GM19324 (cell line): ENCODE measurements at regions not wholly inside any gene's neighbourhood (a gene's known extent, or its start where the extent isn't known, plus 50 kb on each side); places are given as distances from the start of the nearest gene placed in this dataset.
"Not testable (repeated sequence)": the region's sequence is repeated elsewhere in the genome, so short reads cannot be mapped to it uniquely, and the experiment has no call there.

ENCODE experiments used
- ATAC-seq: cut with Tn5 transposase; IDR thresholded peaks from one replicate; pipeline ENCODE4 v1.9.1; 2021; ENCODE audit warnings: mild to moderate bottlenecking, moderate library complexity; ENCODE audit not compliant: unreplicated experiment, low FRiP score

DNA sequence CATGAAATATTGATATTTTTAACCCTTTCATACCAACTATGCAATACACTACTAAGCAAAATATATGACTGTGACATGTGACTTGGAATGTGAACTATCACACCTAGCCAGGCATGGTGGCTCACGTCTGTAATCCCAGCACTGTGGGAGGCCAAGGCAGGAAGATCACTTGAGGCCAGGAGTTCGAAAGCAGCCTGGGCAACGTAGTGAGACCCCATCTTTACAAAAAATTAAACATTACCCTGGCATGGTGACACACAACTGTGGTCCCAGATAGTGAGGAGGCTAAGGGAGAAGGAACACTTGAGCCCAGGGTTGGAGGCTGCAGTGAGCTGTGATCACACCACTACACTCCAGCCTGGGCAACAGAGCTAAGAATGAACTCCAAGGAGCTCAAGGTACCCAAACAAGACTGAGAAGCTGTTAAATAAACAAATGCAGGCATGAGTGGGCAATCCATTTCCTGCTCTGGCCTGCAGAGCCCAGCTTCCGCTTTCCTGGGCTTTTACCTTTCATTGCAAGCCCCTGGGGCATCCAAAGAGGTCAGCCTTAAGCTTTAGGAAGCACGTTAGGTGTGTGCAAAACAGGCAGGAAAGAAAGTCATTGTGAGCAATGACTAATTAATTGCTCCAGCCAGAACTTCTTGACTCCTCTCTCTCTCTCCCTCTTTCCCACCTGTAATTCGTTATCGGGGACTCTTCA lies 162.1 kb upstream of the FOXK1 start:
- no peak for ATAC-seq

- ATAC-seq = no peak
Measured at GRCh38 chr7:4523219-4523618, 158.9 kb upstream of the FOXK1 start.

DNA sequence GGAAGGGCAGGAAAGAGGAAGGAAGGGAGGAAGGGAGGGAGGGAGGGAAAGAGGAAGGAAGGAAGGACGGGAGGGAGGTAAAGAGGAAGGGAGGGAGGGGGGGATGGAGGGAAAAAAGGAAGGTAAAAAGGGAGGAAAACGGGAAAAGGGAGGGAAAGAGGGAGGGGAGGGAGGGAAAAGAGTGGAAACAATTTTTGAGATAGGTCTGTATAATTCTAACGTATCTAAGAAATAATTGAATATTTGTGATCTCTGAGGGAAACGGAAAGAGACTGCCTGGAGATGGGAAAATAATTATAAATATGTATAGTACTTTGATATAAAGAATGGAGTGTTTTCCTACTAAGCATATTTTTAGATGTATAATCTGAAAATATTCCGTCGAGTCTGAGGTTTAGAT lies 158.2 kb upstream of the FOXK1 start:
- ATAC-seq = no peak

DNA sequence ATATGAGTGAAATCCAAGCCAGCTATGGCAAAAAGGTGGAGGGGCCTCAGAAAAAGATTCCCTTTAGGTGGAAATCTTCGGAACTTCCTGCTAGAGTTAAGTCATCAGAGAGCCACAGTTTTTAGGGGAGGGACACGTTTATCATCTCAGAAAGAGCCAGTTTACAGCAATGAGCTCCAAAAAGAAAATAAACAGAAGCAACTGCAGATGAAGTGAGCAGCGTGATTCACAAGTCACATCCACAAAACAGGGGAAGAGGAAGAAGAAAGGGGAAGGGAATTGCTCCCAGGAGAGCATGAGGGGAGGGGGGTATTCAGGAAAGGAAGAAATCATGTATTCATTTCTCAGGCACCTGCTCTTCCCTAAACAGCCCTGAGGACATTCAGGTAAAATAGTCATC lies 156.2 kb upstream of the FOXK1 start:
- ATAC-seq = no peak

GRCh38 chr7:4527988-4528636 lies 154.0 kb upstream of the FOXK1 start:
- ATAC-seq = no peak

- no peak for ATAC-seq
Measured at GRCh38 chr7:4531236-4531635, 150.9 kb upstream of the FOXK1 start.

DNA sequence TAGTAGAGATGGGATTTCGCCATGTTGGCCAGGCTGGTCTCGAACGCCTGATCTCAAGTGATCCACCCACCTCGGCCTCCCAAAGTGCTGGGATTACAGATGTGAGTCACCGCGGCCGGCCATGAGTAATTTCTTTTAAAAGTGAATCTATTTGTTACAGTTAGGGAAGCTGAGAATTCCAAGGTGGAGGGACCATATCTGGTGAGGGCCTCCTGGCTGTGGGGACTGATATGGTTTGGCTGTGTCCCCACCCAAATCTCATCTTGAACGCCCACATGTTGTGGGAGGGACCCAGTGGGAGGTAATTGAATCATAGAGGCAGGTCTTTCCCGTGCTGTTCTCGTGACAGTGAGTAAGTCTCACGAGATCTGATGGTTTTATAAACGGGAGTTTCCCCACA lies 148.8 kb upstream of the FOXK1 start:
- ATAC-seq = not testable (repeated sequence)

DNA sequence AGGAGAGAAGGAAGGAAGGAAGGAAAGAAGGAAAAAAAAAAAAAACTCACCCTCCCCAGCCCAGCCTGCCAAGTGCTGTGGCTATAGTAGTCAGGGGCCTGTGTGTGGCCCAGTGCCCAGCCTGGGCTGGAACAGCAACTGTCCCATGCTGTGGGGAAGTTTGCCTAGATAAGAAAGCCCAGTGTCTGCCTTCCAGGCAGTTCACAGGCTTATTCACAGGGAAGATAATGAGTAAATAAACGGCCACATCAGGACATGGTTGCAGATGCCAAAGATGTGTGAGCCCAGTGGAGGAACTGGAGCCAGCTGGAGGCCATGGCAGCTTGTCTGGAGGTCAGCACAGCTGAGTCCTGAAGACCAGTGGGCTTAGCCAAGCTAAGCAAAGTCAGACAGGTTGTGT lies 132.4 kb upstream of the FOXK1 start:
- ATAC-seq = no peak

- no peak for ATAC-seq
Measured at GRCh38 chr7:4550117-4550516, 132.0 kb upstream of the FOXK1 start.

- no peak for ATAC-seq
Measured at GRCh38 chr7:4552985-4553384, 129.1 kb upstream of the FOXK1 start.

GRCh38 chr7:4556868-4557793 lies 125.0 kb upstream of the FOXK1 start:
- ATAC-seq = no peak

DNA sequence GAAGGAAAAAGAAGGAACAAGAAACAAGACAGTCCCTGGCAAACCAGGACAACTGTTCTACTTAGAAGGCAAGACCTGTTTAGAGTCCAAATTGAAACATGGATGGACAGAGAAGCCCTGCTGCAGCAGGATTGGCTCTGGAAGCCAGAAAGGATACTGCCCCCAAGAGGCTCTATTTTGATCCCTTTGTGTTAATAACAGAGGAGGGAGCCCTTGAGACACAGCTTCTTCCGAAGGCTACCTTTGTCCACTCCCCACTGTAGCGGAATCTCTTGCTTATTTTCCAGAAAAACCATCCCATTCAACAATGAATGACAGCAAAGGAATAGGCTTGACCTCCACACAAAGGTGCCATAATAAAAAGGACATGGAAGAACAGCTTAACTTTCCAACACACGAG lies 120.3 kb upstream of the FOXK1 start:
- ATAC-seq = no peak

DNA sequence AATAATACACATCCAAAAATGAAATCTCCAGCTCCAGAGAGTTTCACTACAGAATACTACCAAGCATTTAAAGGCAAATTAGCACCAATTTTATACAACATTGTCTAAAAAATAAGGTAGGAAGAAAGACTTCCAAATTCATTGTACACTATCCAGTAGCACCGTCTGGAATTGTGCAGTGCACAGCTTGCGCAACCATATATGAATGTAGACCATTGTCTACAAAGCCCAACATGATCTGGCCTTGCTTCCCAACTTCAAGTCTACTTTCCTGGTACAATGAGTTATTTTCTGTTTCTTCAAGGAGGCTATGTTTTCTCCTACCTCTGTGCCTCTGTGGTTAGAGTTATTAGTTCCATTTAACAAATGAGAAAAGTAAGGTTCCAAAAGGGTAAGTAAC lies 115.4 kb upstream of the FOXK1 start:
- no peak for ATAC-seq

DNA sequence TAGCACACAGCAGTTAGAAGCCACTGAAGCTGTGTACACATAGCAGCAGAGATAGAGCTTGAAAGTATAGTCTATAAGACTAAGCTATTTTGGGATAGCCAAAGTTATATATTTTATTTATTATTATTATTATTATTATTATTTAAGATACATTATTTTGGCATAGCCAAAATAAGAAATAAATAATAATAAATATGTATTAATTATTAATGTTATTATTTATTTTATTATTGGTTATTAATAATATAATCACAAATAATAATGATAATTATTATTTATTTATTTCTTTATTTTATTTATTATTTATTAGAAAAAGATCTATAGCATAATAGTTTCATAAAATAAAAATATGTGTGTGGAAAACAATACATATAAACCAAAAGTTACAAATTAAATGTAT lies 107.2 kb upstream of the FOXK1 start:
- no peak for ATAC-seq

GRCh38 chr7:4575254-4575653 lies 106.8 kb upstream of the FOXK1 start:
- ATAC-seq = no peak

GRCh38 chr7:4602905-4603842 lies 78.9 kb upstream of the FOXK1 start:
- no peak for ATAC-seq

DNA sequence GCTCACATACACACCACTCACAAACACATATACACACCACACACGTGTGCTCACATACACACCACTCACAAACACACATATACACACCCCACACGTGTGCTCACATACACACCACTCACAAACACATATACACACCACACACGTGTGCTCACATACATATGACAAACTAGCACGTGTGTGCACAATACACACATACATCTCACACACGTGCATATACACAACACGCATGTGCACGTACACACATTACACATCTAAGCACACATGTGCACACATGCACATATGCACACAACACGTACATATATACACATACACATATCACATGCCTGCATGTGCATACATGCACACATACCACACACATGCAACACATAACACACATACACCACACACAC lies 78.3 kb upstream of the FOXK1 start:
- ATAC-seq = no peak

GRCh38 chr7:4604456-4604940 lies 77.6 kb upstream of the FOXK1 start:
- no peak for ATAC-seq

GRCh38 chr7:4606797-4607196 lies 75.3 kb upstream of the FOXK1 start:
- ATAC-seq = no peak

- no peak for ATAC-seq
Measured at GRCh38 chr7:4607311-4607729, 74.8 kb upstream of the FOXK1 start.
